ENCODE measurements at regions not wholly inside any gene's neighbourhood (a gene's known extent, or its start where the extent isn't known, plus 50 kb on each side); places are given as distances from the start of the nearest gene placed in this dataset.
"Not testable (repeated sequence)": the region's sequence is repeated elsewhere in the genome, so short reads cannot be mapped to it uniquely, and the experiment has no call there.

DNA sequence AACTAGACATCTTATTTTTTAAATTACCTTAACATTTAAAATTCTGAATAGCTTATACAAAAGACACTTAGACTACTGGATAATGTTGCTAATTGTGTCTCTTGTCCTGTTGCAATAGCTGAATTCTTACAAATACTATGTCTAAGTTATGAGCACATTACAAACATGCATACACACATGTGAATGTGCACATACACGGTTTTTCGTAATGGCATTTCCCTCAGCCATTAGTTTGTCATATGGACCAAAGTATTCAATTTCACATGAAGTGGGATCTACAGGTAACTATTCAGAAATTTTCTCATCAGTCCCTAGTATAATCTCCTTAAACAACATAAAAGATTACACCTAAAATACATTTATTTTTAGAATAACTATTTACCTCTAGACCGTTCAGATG, 178.6 kb upstream of the BET1 start:
- H3K4me2 ChIP-seq = no peak overlapping the region
- no peaks in the 10 kb centered on the region for H4K20me1 ChIP-seq

GRCh38 chr7:94183289-94183749, 179.2 kb upstream of the BET1 start:
- H3K4me1 ChIP-seq = no peaks in the 10 kb centered on the region
- H3K4me3 ChIP-seq = no peak overlapping the region
- no peak overlapping the region for H3K27ac ChIP-seq
- H3K9ac ChIP-seq = no peak overlapping the region
- H3K9me3 ChIP-seq = no peaks in the 10 kb centered on the region
- H3K36me3 ChIP-seq = no peaks in the 10 kb centered on the region
- TF ChIP-seq Cebpa-rat (IDR thresholded peaks at IDR 0.05) = no peak
- no peaks in the 10 kb centered on the region for H3K27me3 ChIP-seq
- no peaks in the 10 kb centered on the region for H4K20me1 ChIP-seq
- H3K4me2 ChIP-seq = no peak overlapping the region

More for the DNA sequence above, 178.6 kb upstream of the BET1 start:
- Histone ChIP-seq H3K4me3 (no peak overlapping the region), H3K27me3 (no peaks in the 10 kb centered on the region), H3K9ac (no peak overlapping the region), H3K9me3 (no peaks in the 10 kb centered on the region), H3K36me3 (no peaks in the 10 kb centered on the region), H3K27ac (no peak overlapping the region), H3K4me1 (no peaks in the 10 kb centered on the region)
- no peak for TF ChIP-seq Cebpa-rat (IDR thresholded peaks at IDR 0.05)

GRCh38 chr7:94183891-94184290, 179.7 kb upstream of the BET1 start:
- Histone ChIP-seq H3K27me3 (no peaks in the 10 kb centered on the region), H3K27ac (no peak overlapping the region), H3K36me3 (no peaks in the 10 kb centered on the region), H4K20me1 (no peaks in the 10 kb centered on the region), H3K9ac (no peak overlapping the region), H3K4me3 (no peak overlapping the region), H3K9me3 (no peaks in the 10 kb centered on the region), H3K4me2 (no peak overlapping the region), H3K4me1 (no peaks in the 10 kb centered on the region)
- no peak for TF ChIP-seq Cebpa-rat (IDR thresholded peaks at IDR 0.05)

- Histone ChIP-seq H3K27me3 (no peaks in the 10 kb centered on the region), H3K4me2 (no peak overlapping the region), H3K4me3 (no peak overlapping the region), H4K20me1 (no peaks in the 10 kb centered on the region), H3K4me1 (no peaks in the 10 kb centered on the region), H3K27ac (no peak overlapping the region), H3K9me3 (no peaks in the 10 kb centered on the region), H3K9ac (no peak overlapping the region), H3K36me3 (no peaks in the 10 kb centered on the region)
- no peak for TF ChIP-seq Cebpa-rat (IDR thresholded peaks at IDR 0.05)
Observed at GRCh38 chr7:94188350-94188749, 184.2 kb upstream of the BET1 start.

DNA sequence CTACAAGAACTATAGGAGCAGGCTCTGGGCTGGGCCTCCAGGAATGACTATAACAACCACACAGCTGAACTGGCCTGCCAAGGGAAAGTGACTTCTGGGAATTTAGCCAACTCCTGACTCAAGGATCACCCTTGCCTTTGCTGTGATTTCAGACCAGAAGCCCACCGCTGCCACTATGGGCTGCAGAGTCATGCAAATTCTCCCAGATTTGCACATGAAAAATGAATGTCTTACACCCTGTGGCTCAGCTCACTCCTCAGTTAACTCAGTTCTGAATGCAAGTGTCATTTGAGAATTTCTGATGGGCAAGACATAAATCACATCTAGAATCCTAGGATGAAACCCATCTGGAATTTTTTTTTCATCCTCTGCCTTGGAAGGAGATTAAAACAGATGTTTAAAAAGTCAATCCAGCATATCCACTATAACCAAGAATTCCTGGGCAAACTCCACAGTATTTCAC, 186.5 kb upstream of the BET1 start:
- Histone ChIP-seq H3K27me3 (no peaks in the 10 kb centered on the region), H3K9me3 (no peaks in the 10 kb centered on the region), H3K4me3 (no peak overlapping the region), H3K36me3 (no peaks in the 10 kb centered on the region), H3K4me1 (no peaks in the 10 kb centered on the region), H3K4me2 (no peak overlapping the region), H3K9ac (no peak overlapping the region), H4K20me1 (no peaks in the 10 kb centered on the region), H3K27ac (no peak overlapping the region)
- TF ChIP-seq Cebpa-rat (IDR thresholded peaks at IDR 0.05) = no peak

DNA sequence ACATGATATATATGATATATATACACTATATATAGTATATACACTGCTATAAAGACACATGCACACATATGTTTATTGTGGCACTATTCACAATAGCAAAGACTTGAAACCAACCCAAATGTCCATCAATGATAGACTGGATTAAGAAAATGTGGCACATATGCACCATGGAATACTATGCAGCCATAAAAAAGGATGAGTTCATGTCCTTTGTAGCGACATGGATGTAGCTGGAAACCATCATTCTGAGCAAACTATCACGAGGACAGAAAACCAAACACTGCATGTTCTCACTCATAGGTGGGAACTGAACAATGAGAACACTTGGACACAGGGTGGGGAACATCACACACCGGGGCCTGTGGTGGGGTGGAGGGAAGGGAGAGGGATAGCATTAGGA, 190.3 kb upstream of the BET1 start:
- H3K4me3 ChIP-seq, H4K20me1 ChIP-seq, H3K36me3 ChIP-seq, H3K9ac ChIP-seq, H3K27me3 ChIP-seq, H3K4me1 ChIP-seq, H3K9me3 ChIP-seq, H3K4me2 ChIP-seq, H3K27ac ChIP-seq: not testable (repeated sequence)

- Histone ChIP-seq H3K4me2 (no peak overlapping the region), H3K27me3 (no peaks in the 10 kb centered on the region), H3K9me3 (no peaks in the 10 kb centered on the region), H3K4me1 (no peaks in the 10 kb centered on the region), H3K4me3 (no peak overlapping the region), H4K20me1 (no peaks in the 10 kb centered on the region), H3K9ac (no peak overlapping the region), H3K36me3 (no peaks in the 10 kb centered on the region), H3K27ac (no peak overlapping the region)
- no peak for TF ChIP-seq Cebpa-rat (IDR thresholded peaks at IDR 0.05)
Observed at GRCh38 chr7:94195201-94195600, 191.0 kb upstream of the BET1 start.

DNA sequence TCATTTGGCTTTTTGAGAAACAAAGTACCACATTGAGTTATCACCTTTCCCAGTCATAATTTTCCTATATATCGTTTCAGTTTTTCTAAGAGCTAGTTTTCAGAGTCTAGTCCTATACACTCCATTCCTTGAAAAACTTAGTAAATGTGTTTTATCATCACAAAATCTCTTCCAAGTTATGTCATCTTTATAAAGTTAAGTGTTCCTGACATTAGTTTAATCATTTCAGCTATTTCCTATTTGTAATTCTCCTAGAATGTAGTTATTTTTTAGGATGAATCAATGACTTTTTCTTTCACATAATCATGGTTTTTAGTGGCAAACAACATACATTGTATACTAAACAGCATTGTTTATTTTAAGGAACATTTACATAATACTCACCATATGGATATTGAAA, 191.7 kb upstream of the BET1 start:
- no peaks in the 10 kb centered on the region for H3K36me3 ChIP-seq
- no peak overlapping the region for H3K4me2 ChIP-seq
- no peaks in the 10 kb centered on the region for H3K9me3 ChIP-seq
- no peak overlapping the region for H3K9ac ChIP-seq
- no peak overlapping the region for H3K4me3 ChIP-seq
- H3K27me3 ChIP-seq = no peaks in the 10 kb centered on the region
- H3K4me1 ChIP-seq = no peaks in the 10 kb centered on the region
- no peaks in the 10 kb centered on the region for H4K20me1 ChIP-seq
- no peak for TF ChIP-seq Cebpa-rat (IDR thresholded peaks at IDR 0.05)
- no peak overlapping the region for H3K27ac ChIP-seq

DNA sequence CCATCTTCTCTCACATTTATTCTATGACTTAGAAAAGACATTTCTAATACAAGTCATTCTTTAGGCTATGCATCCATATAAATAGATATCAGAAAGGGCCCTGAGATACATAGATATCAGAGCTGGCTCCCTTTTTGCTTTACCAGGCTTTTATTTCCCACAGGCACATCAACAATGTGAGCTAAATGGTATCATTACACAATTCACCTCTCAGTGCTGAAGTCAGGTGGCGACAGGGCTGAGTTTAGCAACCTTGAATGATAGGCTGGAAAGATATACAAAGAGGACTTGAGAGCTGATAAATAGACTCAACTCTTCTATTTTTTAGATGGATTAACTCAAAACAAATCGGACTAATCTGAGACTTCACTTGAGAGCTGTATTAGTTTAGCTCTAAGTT, 189.2 kb upstream of the COL1A2 start:
- Histone ChIP-seq H3K4me3 (no peak overlapping the region), H3K4me1 (no peaks in the 10 kb centered on the region), H3K9me3 (no peaks in the 10 kb centered on the region), H3K27ac (no peak overlapping the region), H3K9ac (no peak overlapping the region), H3K27me3 (no peaks in the 10 kb centered on the region), H4K20me1 (no peaks in the 10 kb centered on the region), H3K36me3 (no peaks in the 10 kb centered on the region), H3K4me2 (no peak overlapping the region)
- TF ChIP-seq Cebpa-rat (IDR thresholded peaks at IDR 0.05) = no peak

GRCh38 chr7:94206295-94206694, 188.4 kb upstream of the COL1A2 start:
- H4K20me1 ChIP-seq = no peaks in the 10 kb centered on the region
- H3K36me3 ChIP-seq = no peaks in the 10 kb centered on the region
- no peaks in the 10 kb centered on the region for H3K9me3 ChIP-seq
- no peak for TF ChIP-seq Cebpa-rat (IDR thresholded peaks at IDR 0.05)
- H3K4me2 ChIP-seq = no peak overlapping the region
- H3K27me3 ChIP-seq = no peaks in the 10 kb centered on the region
- H3K9ac ChIP-seq = no peak overlapping the region
- H3K4me3 ChIP-seq = no peak overlapping the region
- H3K27ac ChIP-seq = no peak overlapping the region
- H3K4me1 ChIP-seq = no peaks in the 10 kb centered on the region

- H3K4me2 ChIP-seq = no peak overlapping the region
- H4K20me1 ChIP-seq = no peaks in the 10 kb centered on the region
- no peaks in the 10 kb centered on the region for H3K4me1 ChIP-seq
- no peaks in the 10 kb centered on the region for H3K36me3 ChIP-seq
- H3K27ac ChIP-seq = no peak overlapping the region
- no peak for TF ChIP-seq Cebpa-rat (IDR thresholded peaks at IDR 0.05)
- no peak overlapping the region for H3K9ac ChIP-seq
- H3K4me3 ChIP-seq = no peak overlapping the region
- no peaks in the 10 kb centered on the region for H3K27me3 ChIP-seq
- H3K9me3 ChIP-seq = no peaks in the 10 kb centered on the region
Observed at GRCh38 chr7:94212160-94212559, 182.5 kb upstream of the COL1A2 start.

Measured in BLaER1 (cell line).